ENCODE measurements at regions not wholly inside any gene's neighbourhood (a gene's known extent, or its start where the extent isn't known, plus 50 kb on each side); places are given as distances from the start of the nearest gene placed in this dataset.

DNA sequence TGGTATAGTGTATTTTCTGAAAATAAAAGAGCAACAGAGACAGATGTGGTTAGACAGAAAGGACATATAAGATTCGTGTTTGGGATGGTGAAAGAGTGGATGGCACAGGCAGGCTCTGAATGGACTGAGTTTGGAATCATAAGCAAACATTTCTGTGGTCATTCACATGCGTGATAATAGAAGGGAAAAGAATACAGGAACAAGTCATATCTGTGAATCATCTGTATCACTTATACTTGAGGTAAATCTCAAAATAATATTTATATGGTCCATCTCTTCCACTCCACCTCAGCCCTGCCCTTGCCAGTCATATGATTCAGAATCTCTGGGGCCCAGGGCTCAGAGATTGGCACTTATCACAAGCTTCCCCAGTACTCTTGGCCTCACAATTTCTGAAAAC lies 535.1 kb downstream of the BCKDHB start:
- Histone ChIP-seq H3K4me3 (ENCODE audit: low read depth in 2 of 2, low read length in 1 of 2) (no peak overlapping the region), H4K20me1 (ENCODE audit: insufficient read depth) (no peaks in the 10 kb centered on the region), H3K79me2 (ENCODE audit: insufficient read depth) (no peaks in the 10 kb centered on the region), H3K9me3 (peaks cover 5% of the 10 kb centered on the region; the same call in 1 of the 2 replicates), H3K9me2 (no peaks in the 10 kb centered on the region), H3K36me3 (replicated peaks in 1 of 2; ENCODE audit: control insufficient read depth in 1 of 2, insufficient read depth in 2 of 2, low read length in 1 of 2) (no peaks in the 10 kb centered on the region), H3F3A (replicated peaks; ENCODE audit: insufficient read depth) (peaks cover 34% of the 10 kb centered on the region), H2AFZ (ENCODE audit: low read depth) (no peak overlapping the region), H3K27ac (ENCODE audit: low read depth in 2 of 2, low read length in 1 of 2) (peak overlapping the region in 1 of 2 experiments; percentile 83; a peak in 2 of 4 replicates), H3K4me1 (ENCODE audit: control insufficient read depth in 1 of 2, insufficient read depth in 2 of 2, low read depth in 1 of 2, low read length in 1 of 2) (peaks cover 9 to 43% of the 10 kb centered on the region in 2 experiments; a peak in 3 of 4 replicates), H3K9ac (no peak overlapping the region), H3K27me3 (ENCODE audit: insufficient read depth) (no peaks in the 10 kb centered on the region), H3K4me2 (no peak overlapping the region)
- POLR2A ChIA-PET, result no interaction called here
- no peak for DNase-seq
- TF ChIP-seq NRF1 (IDR thresholded peaks at IDR 0.05; ENCODE audit: low read depth, low read length), result no peak
- no peak for TF ChIP-seq RCOR1 (IDR thresholded peaks at IDR 0.05; ENCODE audit: low read length)
- CTCF ChIA-PET, result no interaction called here
- WGBS (ENCODE audit: low lambda C conversion rate), result 73% methylated on average over 2 of the region's 2 CpGs

DNA sequence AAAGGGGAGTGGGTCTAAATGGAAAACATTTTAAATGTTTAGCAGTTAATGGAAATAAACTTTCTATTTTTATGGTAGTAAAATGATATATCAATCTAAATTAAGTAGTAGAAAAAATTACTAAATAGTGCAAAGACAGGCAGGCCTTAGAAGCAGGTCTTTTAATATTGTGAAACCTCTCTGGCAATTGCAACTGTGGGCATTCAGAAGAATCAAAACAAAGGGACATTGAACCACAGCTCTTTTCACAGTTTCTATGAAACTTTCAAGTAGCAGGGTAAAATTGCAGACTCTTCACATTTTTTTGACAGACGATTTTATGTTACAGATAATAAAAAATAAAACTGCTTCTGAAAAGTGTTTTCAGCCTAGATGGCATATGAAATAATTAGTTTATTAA lies 533.7 kb downstream of the BCKDHB start:
- peaks cover 5% of the 10 kb centered on the region; the same call in 1 of the 2 replicates for H3K9me3 ChIP-seq
- POLR2A ChIA-PET, result no interaction called here
- CTCF ChIA-PET, result no interaction called here
- H3K79me2 ChIP-seq (ENCODE audit: insufficient read depth), result no peaks in the 10 kb centered on the region
- 68% methylated on average over 1 of the region's 1 CpG for whole genome bisulfite sequencing (ENCODE audit: low lambda C conversion rate)
- peaks cover 34% of the 10 kb centered on the region for H3F3A ChIP-seq (replicated peaks; ENCODE audit: insufficient read depth)
- H3K9me2 ChIP-seq, result no peaks in the 10 kb centered on the region
- no peak overlapping the region for H3K4me2 ChIP-seq
- no peak for TF ChIP-seq POLR2AphosphoS5 (IDR thresholded peaks at IDR 0.05; ENCODE audit: low read depth, low read length)
- TF ChIP-seq EP300 (IDR thresholded peaks at IDR 0.05; ENCODE audit: borderline replicate concordance in 1 of 2, low read depth in 1 of 2, low read length in 1 of 2), result no peak
- no peak for TF ChIP-seq EZH2phosphoT487 (IDR thresholded peaks at IDR 0.05; ENCODE audit: borderline replicate concordance, low read depth)
- TF ChIP-seq TAF1 (IDR thresholded peaks at IDR 0.05; ENCODE audit: borderline replicate concordance, low read depth, low read length), result no peak
- TF ChIP-seq, protein P1, sequence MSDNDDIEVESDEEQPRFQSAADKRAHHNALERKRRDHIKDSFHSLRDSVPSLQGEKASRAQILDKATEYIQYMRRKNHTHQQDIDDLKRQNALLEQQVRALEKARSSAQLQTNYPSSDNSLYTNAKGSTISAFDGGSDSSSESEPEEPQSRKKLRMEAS (IDR thresholded peaks at IDR 0.05; ENCODE audit: low read depth), result no peak
- TF ChIP-seq RXRA (IDR thresholded peaks at IDR 0.05; ENCODE audit: borderline replicate concordance, low read depth), result no peak
- no peak for TF ChIP-seq TEAD4 (IDR thresholded peaks at IDR 0.05; ENCODE audit: borderline replicate concordance, insufficient read depth)
- H2AFZ ChIP-seq (ENCODE audit: low read depth), result no peak overlapping the region; the same call in 1 of the 2 replicates
- no peaks in the 10 kb centered on the region for H4K20me1 ChIP-seq (ENCODE audit: insufficient read depth)
- no peak overlapping the region; the same call in 1 of the 2 replicates for H3K9ac ChIP-seq
- H3K36me3 ChIP-seq (replicated peaks in 1 of 2; ENCODE audit: control insufficient read depth in 1 of 2, insufficient read depth in 2 of 2, low read length in 1 of 2), result peaks cover 0 to 5% of the 10 kb centered on the region in 2 experiments
- DNase-seq, result no peak
- H3K4me3 ChIP-seq (ENCODE audit: low read depth in 2 of 2, low read length in 1 of 2), result no peak overlapping the region
- H3K27ac ChIP-seq (ENCODE audit: low read depth in 2 of 2, low read length in 1 of 2), result peak overlapping the region; percentile 98 to 100
- H3K4me1 ChIP-seq (ENCODE audit: control insufficient read depth in 1 of 2, insufficient read depth in 2 of 2, low read depth in 1 of 2, low read length in 1 of 2), result peaks cover 9 to 43% of the 10 kb centered on the region in 2 experiments; a peak in 3 of 4 replicates
- no peaks in the 10 kb centered on the region for H3K27me3 ChIP-seq (ENCODE audit: insufficient read depth)

DNA sequence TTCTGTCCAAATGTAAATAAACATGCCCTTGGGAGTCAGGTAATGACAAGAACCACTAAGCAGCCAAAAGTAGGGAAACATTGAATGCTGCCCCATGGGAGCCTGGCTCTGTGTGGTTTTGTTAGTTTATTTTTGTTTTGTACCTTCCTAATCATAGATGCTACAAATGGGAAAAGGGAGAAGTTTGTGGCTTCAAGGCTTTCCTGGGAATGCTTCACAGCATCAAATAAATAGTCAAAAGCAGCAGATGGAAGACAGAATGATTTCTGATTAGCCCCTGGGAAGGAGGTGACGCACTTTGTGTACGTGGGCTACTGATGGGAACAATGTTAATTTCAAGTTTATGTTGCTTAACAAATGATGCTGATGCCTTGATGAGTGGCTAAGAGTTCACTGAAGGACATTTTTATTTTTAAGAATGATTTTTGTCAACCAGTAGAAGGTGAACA lies 532.7 kb downstream of the BCKDHB start:
- H3K9me2 ChIP-seq, result no peaks in the 10 kb centered on the region
- H3K4me3 ChIP-seq (ENCODE audit: low read depth in 2 of 2, low read length in 1 of 2), result peak overlapping the region in 1 of 2 experiments; percentile 8; a peak in 1 of 4 replicates
- H3K36me3 ChIP-seq (replicated peaks in 1 of 2; ENCODE audit: control insufficient read depth in 1 of 2, insufficient read depth in 2 of 2, low read length in 1 of 2), result peaks cover 0 to 5% of the 10 kb centered on the region in 2 experiments
- H3K79me2 ChIP-seq (ENCODE audit: insufficient read depth), result no peaks in the 10 kb centered on the region
- TF ChIP-seq, protein P2, sequence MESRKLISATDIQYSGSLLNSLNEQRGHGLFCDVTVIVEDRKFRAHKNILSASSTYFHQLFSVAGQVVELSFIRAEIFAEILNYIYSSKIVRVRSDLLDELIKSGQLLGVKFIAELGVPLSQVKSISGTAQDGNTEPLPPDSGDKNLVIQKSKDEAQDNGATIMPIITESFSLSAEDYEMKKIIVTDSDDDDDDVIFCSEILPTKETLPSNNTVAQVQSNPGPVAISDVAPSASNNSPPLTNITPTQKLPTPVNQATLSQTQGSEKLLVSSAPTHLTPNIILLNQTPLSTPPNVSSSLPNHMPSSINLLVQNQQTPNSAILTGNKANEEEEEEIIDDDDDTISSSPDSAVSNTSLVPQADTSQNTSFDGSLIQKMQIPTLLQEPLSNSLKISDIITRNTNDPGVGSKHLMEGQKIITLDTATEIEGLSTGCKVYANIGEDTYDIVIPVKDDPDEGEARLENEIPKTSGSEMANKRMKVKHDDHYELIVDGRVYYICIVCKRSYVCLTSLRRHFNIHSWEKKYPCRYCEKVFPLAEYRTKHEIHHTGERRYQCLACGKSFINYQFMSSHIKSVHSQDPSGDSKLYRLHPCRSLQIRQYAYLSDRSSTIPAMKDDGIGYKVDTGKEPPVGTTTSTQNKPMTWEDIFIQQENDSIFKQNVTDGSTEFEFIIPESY (IDR thresholded peaks at IDR 0.05; ENCODE audit: borderline replicate concordance, low read depth), result no peak
- TF ChIP-seq, protein P3, sequence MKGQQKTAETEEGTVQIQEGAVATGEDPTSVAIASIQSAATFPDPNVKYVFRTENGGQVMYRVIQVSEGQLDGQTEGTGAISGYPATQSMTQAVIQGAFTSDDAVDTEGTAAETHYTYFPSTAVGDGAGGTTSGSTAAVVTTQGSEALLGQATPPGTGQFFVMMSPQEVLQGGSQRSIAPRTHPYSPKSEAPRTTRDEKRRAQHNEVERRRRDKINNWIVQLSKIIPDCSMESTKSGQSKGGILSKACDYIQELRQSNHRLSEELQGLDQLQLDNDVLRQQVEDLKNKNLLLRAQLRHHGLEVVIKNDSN (IDR thresholded peaks at IDR 0.05; ENCODE audit: borderline replicate concordance, low read depth), result no peak
- TF ChIP-seq, protein P4, sequence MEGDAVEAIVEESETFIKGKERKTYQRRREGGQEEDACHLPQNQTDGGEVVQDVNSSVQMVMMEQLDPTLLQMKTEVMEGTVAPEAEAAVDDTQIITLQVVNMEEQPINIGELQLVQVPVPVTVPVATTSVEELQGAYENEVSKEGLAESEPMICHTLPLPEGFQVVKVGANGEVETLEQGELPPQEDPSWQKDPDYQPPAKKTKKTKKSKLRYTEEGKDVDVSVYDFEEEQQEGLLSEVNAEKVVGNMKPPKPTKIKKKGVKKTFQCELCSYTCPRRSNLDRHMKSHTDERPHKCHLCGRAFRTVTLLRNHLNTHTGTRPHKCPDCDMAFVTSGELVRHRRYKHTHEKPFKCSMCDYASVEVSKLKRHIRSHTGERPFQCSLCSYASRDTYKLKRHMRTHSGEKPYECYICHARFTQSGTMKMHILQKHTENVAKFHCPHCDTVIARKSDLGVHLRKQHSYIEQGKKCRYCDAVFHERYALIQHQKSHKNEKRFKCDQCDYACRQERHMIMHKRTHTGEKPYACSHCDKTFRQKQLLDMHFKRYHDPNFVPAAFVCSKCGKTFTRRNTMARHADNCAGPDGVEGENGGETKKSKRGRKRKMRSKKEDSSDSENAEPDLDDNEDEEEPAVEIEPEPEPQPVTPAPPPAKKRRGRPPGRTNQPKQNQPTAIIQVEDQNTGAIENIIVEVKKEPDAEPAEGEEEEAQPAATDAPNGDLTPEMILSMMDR (IDR thresholded peaks at IDR 0.05), result no peak
- TF ChIP-seq MEF2A (IDR thresholded peaks at IDR 0.05; ENCODE audit: borderline replicate concordance, low read depth), result no peak
- H3K27ac ChIP-seq (ENCODE audit: low read depth in 2 of 2, low read length in 1 of 2), result peak overlapping the region; percentile 98 to 100
- WGBS (ENCODE audit: low lambda C conversion rate), result 74% methylated on average over 2 of the region's 2 CpGs
- H3K4me2 ChIP-seq, result peak overlapping the region; percentile 54
- peaks cover 9 to 43% of the 10 kb centered on the region in 2 experiments; a peak in 3 of 4 replicates for H3K4me1 ChIP-seq (ENCODE audit: control insufficient read depth in 1 of 2, insufficient read depth in 2 of 2, low read depth in 1 of 2, low read length in 1 of 2)
- peak overlapping the region; percentile 77 for H3K9ac ChIP-seq
- no peaks in the 10 kb centered on the region for H3K9me3 ChIP-seq
- H3K27me3 ChIP-seq (ENCODE audit: insufficient read depth), result no peaks in the 10 kb centered on the region
- H2AFZ ChIP-seq (ENCODE audit: low read depth), result peak overlapping the region; percentile 72
- peaks cover 34% of the 10 kb centered on the region for H3F3A ChIP-seq (replicated peaks; ENCODE audit: insufficient read depth)
- CTCF ChIA-PET, result no interaction called here
- no peak for DNase-seq
- POLR2A ChIA-PET, result no interaction called here
- no peaks in the 10 kb centered on the region for H4K20me1 ChIP-seq (ENCODE audit: insufficient read depth)
